MM.1S (cell line): ENCODE measurements at regions not wholly inside any gene's neighbourhood (a gene's known extent, or its start where the extent isn't known, plus 50 kb on each side); places are given as distances from the start of the nearest gene placed in this dataset.

Source experiments
- CTCF ChIP-seq: fragments of 300-600 bp; sonication (generic); IDR thresholded peaks from 2 replicates; pipeline ENCODE4 v1.5.1; 2016; ENCODE audit warnings: antibody characterized with exemption, low read length, mixed read lengths
- EZH2phosphoT487 ChIP-seq: fragments of 300-600 bp; sonication (generic); IDR thresholded peaks from 2 replicates; pipeline ENCODE4 v1.6.1; 2018; ENCODE audit warnings: antibody characterized with exemption, low read length

GRCh38 chr5:166369346-166369745 is 1922.1 kb upstream of the WWC1 start:
- TF ChIP-seq CTCF (no peak), EZH2phosphoT487 (no peak)
